Right lobe of liver (tissue), 6 donors: ENCODE measurements at regions not wholly inside any gene's neighbourhood (a gene's known extent, or its start where the extent isn't known, plus 50 kb on each side); places are given as distances from the start of the nearest gene placed in this dataset.

Experiments used
- ATAC-seq, 4 donors: fragments of 200-7000 bp; cut with Tn5 transposase; one replicate each; pipeline ENCODE4 v1.9.1; 2020; ENCODE audit warnings: mild to moderate bottlenecking in 4 of 4, moderate library complexity in 4 of 4
- DNase-seq, 3 donors: peaks; one replicate each; pipeline ENCODE4 v3.0.0-alpha.2; 2020
- H3K27ac ChIP-seq, 3 donors: fragments of 200-600 bp; one replicate each; pipeline ENCODE4 v1.8.0; 2022
- H3K27me3 ChIP-seq, 2 donors: fragments of 200-600 bp; one replicate each; pipeline ENCODE4 v1.8.0; 2022
- H3K36me3 ChIP-seq, 4 donors: fragments of 200-600 bp; sonication (generic) in 1 of 4; one replicate each; pipeline versions ENCODE4 v1.5.1 to v1.8.0; 2017 to 2022; ENCODE audit warnings: control low read depth in 1 of 4
- H3K4me1 ChIP-seq, 4 donors: fragments of 200-600 bp; sonication (generic) in 1 of 4; one replicate each; pipeline versions ENCODE4 v1.5.1 to v1.8.0; 2017 to 2022; ENCODE audit warnings: control low read depth in 1 of 4
- H3K4me3 ChIP-seq, 3 donors: fragments of 200-600 bp; one replicate each; pipeline ENCODE4 v1.8.0; 2022
- H3K9me3 ChIP-seq, 4 donors: fragments of 200-600 bp; sonication (generic) in 1 of 4; one replicate each; pipeline versions ENCODE4 v1.5.1 to v1.8.0; 2017 to 2022; ENCODE audit warnings: control low read depth in 1 of 4
- POLR2A ChIP-seq: fragments of 450-650 bp; IDR thresholded peaks from one replicate; pipeline ENCODE4 v1.6.1; 2017; ENCODE audit warnings: antibody characterized with exemption, mild to moderate bottlenecking
- WGBS: methylation state at CpG from one replicate; pipeline ENCODE4 v1.1.6; 2018; ENCODE audit warnings: low coverage, low lambda C conversion rate; ENCODE audit not compliant: insufficient coverage; ENCODE audit errors: missing lambda C conversion rate; 5-methylcytosine and 5-hydroxymethylcytosine counted together
- intact Hi-C, 2 donors: fragments of 100-400 bp; cut with DNase I; formaldehyde crosslinking; loops; one replicate each; pipeline versions ENCODE4 v1.11.2 to v1.14.1; 2022
- TF ChIP-seq, protein P1 (sequence below), 4 donors: fragments of 200-600 bp in 3 of 4; fragments of 450-650 bp in 1 of 4; IDR thresholded peaks; one replicate each; pipeline versions ENCODE4 v1.5.1 to v1.8.0; 2016 to 2022; ENCODE audit warnings: antibody characterized with exemption in 4 of 4, mild to moderate bottlenecking in 2 of 4
- donor health status: DM: no; HTN: yes; CAD: no.
- donor health status: DM: no; HTN: no; CAD: no.
- donor health status: DM: no; HTN: no; CAD: no.
- donor health status: DM: no; HTN: yes; CAD: no.
- donor health status: DM: no; HTN: yes; CAD: no.

DNA sequence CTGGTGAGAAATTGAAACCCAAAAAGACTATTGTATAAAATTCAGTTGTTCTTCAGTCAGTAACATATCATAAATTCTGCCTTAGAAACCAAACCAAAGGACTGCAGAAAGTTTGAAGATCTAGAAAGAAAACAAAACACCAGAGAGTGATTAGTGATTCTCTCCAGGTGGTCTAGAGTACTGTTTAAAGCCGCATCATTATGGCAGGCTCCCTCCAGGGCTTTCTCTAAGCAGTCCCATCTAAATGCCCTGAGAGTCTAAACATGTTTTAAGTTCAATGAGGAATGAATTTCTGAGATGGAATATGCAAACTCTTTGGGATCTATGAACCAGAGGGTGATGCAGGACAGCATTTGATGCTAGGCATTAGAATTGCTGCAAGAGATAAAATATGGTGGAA lies 100.9 kb upstream of the ST6GALNAC5 start:
- H3K36me3 ChIP-seq, result no peaks in the 10 kb centered on the region
- ATAC-seq (no peak), DNase-seq (no peak)
- intact Hi-C loops, result no loop called here
- no peaks in the 10 kb centered on the region for H3K27me3 ChIP-seq
- no peaks in the 10 kb centered on the region for H3K4me1 ChIP-seq
- no peak overlapping the region for H3K27ac ChIP-seq
- TF ChIP-seq POLR2A, result no peak
- TF ChIP-seq, protein P1, sequence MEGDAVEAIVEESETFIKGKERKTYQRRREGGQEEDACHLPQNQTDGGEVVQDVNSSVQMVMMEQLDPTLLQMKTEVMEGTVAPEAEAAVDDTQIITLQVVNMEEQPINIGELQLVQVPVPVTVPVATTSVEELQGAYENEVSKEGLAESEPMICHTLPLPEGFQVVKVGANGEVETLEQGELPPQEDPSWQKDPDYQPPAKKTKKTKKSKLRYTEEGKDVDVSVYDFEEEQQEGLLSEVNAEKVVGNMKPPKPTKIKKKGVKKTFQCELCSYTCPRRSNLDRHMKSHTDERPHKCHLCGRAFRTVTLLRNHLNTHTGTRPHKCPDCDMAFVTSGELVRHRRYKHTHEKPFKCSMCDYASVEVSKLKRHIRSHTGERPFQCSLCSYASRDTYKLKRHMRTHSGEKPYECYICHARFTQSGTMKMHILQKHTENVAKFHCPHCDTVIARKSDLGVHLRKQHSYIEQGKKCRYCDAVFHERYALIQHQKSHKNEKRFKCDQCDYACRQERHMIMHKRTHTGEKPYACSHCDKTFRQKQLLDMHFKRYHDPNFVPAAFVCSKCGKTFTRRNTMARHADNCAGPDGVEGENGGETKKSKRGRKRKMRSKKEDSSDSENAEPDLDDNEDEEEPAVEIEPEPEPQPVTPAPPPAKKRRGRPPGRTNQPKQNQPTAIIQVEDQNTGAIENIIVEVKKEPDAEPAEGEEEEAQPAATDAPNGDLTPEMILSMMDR (IDR thresholded peaks at IDR 0.05), result no peak
- no peaks in the 10 kb centered on the region for H3K9me3 ChIP-seq
- 56% methylated on average over 1 of the region's 1 CpG for WGBS
- no peak overlapping the region for H3K4me3 ChIP-seq

DNA sequence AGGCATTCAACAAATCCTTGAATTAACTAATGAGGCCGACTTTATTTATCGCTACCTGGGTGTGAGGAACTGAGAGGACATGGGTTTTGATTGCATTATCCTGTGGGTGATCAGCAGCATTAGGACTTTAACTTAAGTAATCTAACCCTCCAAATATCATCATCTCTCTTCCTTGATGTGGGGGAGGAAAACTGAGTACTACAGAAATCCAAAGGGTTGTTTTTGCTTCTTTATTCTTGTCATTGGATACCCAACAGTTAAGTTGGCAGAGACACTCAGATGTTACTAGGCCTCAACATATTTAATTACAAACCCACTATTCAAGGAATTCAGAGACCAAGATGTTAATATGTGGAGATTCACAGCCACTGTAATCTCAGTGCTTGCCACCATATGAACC lies 97.4 kb upstream of the ST6GALNAC5 start:
- Histone ChIP-seq H3K4me3 (no peak overlapping the region), H3K27ac (no peak overlapping the region), H3K36me3 (no peaks in the 10 kb centered on the region), H3K9me3 (no peaks in the 10 kb centered on the region), H3K4me1 (no peaks in the 10 kb centered on the region), H3K27me3 (no peaks in the 10 kb centered on the region)
- intact Hi-C loops, result no loop called here
- TF ChIP-seq POLR2A, result no peak
- TF ChIP-seq, protein P1 (IDR thresholded peaks at IDR 0.05), result no peak
- no peak for DNase-seq
- ATAC-seq, result no peak
- 81% methylated on average over 2 of the region's 2 CpGs for WGBS

DNA sequence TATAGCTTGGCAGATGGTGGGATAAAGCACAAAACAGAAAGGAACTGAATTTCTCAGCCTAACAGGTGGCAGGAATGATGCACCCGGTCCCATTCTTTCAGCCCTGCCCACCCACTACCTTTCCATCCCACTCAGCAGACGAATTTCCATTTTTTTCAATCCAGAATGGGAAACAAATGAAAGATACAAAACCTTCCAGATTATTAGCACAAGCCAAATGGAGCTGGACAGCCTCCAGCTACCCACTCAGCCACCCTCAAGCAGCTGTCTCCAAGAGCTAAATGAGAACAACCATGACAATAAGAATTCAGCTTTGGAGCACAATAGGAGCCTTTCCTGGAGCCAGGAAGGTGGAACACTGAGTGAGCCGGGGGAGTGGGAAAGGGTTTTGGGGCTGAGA lies 96.3 kb upstream of the ST6GALNAC5 start:
- intact Hi-C loops, result no loop called here
- DNase-seq (no peak), ATAC-seq (no peak)
- no peak overlapping the region for H3K27ac ChIP-seq
- TF ChIP-seq, protein P1 (IDR thresholded peaks at IDR 0.05), result no peak
- no peak for TF ChIP-seq POLR2A
- WGBS, result 28% methylated on average over 3 of the region's 3 CpGs
- no peaks in the 10 kb centered on the region for H3K36me3 ChIP-seq
- no peaks in the 10 kb centered on the region for H3K9me3 ChIP-seq
- no peak overlapping the region for H3K4me3 ChIP-seq
- H3K4me1 ChIP-seq, result no peaks in the 10 kb centered on the region
- no peaks in the 10 kb centered on the region for H3K27me3 ChIP-seq

DNA sequence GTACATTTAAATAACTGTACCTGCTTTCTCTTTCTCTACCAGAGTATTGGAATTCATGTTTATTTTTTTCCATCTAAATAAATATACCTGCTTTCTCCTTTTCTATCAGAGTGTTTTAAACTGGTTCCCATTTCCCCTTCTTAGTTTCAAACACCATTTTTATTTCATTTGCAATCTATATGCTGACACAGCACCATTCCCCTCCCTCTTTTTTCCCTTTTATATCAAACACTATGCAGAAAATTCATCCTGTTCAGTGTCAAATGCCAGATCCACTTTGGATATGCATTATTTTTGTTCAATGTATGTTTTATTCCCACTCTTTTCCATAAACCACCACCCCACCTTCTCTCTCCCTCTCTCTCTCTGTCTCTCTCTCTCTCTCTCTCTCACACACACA lies 85.8 kb upstream of the ST6GALNAC5 start:
- no peak overlapping the region for H3K27ac ChIP-seq
- H3K27me3 ChIP-seq, result no peaks in the 10 kb centered on the region
- no peaks in the 10 kb centered on the region for H3K4me1 ChIP-seq
- no peaks in the 10 kb centered on the region for H3K36me3 ChIP-seq
- intact Hi-C loops, result no loop called here
- DNase-seq (no peak), ATAC-seq (no peak)
- H3K9me3 ChIP-seq, result no peaks in the 10 kb centered on the region
- TF ChIP-seq, protein P1 (IDR thresholded peaks at IDR 0.05), result no peak
- no peak for TF ChIP-seq POLR2A
- H3K4me3 ChIP-seq, result no peak overlapping the region

DNA sequence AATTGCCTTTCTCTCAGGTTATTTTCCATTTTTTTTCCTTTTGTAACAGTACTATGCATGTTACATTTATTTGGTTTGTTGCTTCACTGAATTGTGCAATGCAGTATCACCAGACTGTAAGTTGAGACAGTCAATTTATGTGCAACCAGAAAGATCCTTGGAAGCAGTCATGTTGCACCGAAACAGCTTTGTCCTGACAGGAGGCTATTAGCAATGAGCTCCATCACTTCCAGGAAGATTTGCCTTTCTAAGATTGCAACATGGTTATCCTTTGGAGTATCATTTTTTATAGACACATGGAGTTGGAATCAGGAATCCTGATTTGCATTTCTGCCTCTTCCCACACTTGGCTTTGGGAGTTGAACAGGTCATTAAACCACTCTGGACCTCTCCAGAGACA lies 84.5 kb upstream of the ST6GALNAC5 start:
- 53% methylated on average over 1 of the region's 1 CpG for WGBS
- intact Hi-C loops, result no loop called here
- Histone ChIP-seq H3K27ac (no peak overlapping the region), H3K4me1 (no peaks in the 10 kb centered on the region), H3K36me3 (no peaks in the 10 kb centered on the region), H3K27me3 (no peaks in the 10 kb centered on the region), H3K9me3 (no peaks in the 10 kb centered on the region), H3K4me3 (no peak overlapping the region)
- no peak for TF ChIP-seq POLR2A
- TF ChIP-seq, protein P1 (IDR thresholded peaks at IDR 0.05), result no peak
- no peak for DNase-seq
- no peak for ATAC-seq
